ENCODE measurements at regions not wholly inside any gene's neighbourhood (a gene's known extent, or its start where the extent isn't known, plus 50 kb on each side); places are given as distances from the start of the nearest gene placed in this dataset.
A peak's percentile ranks its signal among the peaks of the same experiment; 100 is the strongest.
"Not testable (repeated sequence)": the region's sequence is repeated elsewhere in the genome, so short reads cannot be mapped to it uniquely, and the experiment has no call there.

DNA sequence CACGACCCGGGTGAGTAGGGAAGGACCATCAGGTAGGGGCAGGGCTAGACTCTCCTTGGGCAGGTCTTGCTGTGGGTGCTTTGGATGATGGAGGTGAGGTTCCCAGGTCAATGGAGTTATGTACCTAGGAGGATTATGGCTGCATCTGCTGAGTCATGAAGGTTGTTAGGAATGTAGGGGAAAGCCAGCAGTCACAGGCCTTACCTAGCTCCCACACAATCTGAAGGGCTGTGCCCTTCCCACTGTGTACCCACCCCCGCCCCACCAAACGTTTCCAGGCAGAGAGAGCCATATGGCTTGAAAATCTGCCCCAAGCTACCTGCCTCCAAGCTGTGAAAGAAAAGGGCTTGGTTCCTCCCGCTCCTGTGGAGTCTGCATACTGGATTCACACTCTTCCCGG lies 573.4 kb upstream of the DPPA4 start:
- no peak for DNase-seq

DNA sequence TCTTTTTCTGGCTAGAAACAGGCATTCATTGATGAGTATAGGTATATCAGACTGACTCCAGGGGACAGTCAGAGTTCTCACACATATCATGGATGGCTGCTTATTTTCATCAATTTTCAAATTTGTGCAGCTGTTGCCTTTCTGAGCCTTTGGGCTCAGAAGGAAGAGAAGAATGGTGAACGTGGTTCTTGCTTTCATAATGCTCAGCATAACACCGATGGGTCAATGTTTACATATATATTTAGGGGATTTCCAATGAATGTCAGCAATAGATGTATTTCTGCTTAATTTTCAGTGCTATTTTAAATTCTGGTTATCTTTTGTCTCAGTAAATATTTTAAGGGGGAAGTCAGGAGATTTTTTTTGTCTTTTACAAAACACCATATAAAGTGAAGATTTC lies 581.4 kb upstream of the DPPA4 start:
- no peak for DNase-seq

DNA sequence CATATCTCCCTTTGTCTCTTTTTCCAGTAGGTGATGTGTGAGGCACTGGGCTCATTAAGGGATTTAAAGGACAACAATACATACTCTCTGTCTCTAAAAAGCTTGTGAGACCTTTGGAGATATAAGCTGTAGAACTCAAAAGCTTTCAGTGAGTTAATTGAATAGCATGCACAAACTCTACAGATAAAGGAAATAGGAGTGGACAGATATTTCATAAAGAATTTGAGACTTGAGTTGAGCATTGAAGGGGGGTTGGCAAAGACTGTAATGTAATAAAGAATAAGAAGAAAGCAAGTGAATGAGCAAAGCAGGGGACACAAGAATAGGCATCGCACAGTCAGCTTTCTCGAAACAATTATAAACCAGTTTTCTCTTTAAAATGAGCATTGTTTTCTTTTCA lies 583.4 kb upstream of the DPPA4 start:
- DNase-seq, result no peak

DNA sequence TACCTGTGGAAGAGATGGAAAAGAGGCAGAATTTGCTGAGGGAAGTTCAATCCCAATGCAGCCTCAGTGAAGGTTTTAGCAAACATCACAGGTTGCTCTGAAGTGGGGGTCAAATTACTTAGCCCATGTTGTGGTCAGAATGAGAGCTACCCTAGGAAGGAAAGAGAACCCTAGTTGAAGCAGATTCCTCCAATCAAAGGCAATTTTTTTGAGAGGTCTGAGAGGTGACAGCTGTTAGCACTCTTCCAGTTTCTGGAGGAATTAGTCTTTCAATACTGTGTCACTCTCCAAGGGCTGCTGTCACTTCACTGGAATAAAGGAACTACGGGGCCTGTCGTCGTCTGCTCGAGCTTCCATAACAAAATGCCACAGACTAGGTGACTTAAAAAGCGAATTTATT lies 584.2 kb upstream of the DPPA4 start:
- no peak for DNase-seq

DNA sequence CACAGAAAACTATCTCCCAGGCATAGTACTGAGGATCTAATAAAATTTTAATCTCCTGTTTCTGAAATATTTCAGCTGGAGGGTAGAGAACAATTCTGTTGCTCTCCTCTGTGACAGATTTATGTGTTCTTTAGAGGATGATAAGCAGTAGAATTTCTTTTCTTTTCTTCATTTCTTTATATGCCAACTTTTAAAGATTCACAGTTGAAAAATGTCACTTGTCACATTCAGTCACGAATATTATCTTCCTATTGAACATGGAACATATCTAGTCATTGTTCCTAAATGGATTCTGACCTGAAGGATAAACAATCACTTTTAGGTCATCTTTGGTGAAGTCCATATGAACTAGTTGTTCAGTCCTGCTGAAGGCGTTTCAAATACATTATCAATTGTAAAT lies 585.5 kb upstream of the DPPA4 start:
- DNase-seq, result no peak

DNA sequence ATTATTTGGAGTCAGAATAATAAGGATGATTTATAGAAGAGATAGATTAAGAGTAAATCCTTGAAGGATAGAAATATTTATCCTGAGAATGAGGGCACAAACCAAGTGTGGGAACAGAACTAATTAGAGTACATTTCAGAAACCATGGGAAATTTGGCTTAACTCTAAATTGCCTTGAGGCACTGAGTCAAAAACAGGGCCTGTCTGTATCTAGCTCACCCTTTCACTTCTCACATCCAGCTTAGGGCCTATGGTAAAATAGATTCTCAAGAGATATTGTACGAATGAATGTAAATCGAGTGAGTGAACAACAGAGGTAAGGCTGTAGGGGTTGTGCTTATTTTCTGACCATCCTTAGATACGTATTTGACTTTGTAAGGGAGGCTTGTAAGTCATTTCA lies 586.1 kb upstream of the DPPA4 start:
- no peak for DNase-seq

DNA sequence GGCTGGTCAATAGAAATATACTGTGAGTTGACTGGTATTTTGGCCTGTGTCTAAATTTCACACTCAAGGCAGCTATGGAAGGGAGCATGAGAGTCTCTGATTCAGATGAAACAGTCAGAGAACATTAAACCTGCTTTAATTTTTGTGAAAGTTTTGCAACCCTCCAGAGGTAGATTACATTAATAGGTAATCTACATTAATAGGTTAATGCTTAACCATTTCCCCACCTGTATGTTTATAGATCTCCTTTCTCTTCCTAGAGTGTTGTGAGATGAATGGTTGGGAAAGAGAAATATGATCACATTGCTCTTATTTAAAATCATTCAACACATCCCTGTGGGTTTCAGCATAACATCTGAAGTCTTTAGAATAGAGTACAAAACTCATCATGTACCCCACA lies 586.9 kb upstream of the DPPA4 start:
- DNase-seq, result no peak

DNA sequence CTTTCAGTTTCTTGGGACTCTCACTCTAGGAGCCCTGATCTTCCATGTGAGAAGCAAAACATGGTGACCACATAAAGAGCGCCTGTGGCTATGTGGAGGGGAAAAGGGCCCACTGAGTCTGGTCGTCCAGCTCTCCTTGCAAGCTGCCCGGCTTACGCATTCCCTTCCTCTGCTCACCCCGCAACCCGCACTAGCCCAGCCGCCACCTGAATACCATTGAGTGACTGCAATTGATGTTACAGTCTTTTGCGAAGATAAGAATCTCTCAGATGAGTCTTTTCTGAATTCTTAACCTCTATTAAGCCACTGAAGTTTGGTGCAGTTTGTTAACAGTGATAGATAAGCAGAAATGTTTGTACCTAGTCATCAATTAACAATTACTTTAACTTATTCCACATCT lies 589.0 kb upstream of the DPPA4 start:
- no peak for DNase-seq

DNA sequence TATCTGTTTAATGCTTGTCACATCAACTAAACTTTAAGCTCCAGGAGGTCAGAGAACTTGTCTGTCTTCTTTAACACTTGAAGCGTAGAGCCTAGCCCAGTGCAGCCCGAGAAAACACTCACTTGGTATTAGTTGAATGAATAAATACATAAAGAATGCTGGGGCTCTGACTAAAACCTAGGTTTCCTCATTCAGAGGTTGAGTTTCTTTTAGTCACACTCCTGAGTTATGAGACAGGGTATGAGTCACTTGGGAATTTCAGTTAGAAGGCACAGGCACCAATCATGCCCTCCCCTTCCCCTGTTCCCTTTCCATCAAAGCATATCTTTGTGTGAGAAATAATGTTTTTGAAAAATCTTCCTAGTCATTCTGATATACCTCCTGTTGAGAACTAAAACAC lies 589.8 kb upstream of the DPPA4 start:
- peak; percentile 95 for DNase-seq

DNA sequence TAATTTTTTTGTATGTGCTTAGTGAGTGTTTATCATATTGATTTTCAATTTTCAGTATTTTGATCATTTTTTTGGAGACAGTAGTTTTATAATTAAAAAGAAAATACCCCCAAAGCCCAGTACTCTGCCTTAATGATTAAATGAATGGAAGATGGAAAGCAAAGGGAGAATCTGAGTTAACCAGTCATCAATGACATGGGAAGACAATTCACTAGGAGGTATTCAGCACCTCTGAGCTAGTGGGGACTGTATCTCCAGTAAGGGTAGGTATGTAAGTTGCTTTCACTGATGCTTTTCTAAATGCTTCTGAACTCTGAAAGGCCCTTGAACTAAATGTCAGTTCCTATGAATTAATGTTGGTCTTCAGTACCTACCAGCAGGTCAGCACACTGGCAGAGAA lies 590.4 kb upstream of the DPPA4 start:
- DNase-seq, result no peak

DNA sequence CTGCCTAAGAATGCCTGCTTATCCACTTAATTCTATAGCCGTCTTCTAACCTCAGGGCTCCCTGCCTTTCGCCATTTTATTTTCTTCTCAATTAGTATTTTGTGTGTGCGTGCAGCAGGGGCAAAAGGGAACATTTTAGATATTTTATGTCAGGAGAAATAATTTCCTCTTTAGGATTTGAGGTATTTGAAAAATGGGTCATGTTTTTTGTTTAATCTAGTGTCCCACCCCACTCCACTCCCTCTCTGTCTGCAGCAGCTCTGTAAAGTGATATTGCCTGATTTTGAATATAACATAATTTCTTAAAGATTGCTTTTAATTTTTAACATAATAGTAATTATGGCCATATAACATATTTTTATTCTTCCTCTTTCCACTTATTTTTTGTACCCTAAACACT lies 593.2 kb upstream of the DPPA4 start:
- no peak for DNase-seq

DNA sequence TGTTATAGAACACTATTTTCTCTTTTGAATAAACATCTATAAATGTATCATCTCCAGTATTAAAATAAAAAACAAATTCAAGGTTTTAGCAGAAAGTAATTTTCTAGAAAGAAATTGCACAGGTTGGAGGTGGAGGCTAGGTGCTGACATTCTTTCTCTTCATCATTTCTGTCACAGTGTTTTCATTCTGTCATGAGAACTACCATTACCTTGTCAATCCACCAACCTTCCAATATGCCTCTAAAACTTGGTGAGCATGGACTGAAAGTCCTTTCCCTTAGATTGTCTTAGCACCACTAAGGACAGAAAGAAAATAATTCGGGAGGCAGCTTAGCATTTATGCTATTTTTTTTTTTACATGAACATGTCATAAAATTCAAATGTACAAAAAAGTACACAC lies 596.2 kb upstream of the DPPA4 start:
- no peak for DNase-seq

DNA sequence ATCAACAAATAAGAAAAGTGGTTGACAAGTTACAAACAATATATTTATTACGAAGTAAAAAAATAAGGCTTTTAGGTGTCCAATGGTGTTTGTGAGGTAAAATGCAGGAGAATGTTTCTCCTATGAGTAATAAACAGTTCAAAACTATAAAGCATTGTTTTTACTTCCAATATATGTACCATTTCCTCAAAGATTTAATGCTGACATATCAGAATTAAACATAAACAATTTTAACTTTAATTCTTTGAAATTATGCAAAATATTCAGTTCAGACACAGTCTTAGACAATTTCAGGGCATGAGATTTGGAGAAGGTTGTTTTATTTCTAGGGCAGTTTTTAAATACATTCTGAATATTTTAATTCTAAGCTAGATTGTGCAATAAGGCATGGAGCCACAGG lies 602.5 kb upstream of the DPPA4 start:
- no peak for DNase-seq

DNA sequence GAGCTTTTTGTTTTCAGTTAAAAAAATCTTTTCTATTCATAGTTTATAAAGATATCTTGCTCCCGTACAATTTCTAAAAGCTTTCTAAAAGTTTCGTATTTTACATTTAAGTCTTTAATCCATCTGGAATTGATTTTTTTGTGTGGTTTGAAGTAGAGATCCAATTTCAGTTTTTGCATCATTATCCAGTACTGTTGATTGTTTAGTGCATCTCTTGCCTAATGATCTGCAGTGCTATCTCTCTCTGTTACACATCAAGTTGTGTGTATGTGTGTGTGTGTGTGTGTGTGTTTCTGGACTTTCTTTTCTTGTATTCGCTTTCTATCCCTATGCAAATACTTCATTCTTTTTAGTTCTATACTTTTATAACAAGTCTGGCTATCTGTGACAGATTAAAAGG lies 605.8 kb upstream of the DPPA4 start:
- DNase-seq, result peak; percentile 42

DNA sequence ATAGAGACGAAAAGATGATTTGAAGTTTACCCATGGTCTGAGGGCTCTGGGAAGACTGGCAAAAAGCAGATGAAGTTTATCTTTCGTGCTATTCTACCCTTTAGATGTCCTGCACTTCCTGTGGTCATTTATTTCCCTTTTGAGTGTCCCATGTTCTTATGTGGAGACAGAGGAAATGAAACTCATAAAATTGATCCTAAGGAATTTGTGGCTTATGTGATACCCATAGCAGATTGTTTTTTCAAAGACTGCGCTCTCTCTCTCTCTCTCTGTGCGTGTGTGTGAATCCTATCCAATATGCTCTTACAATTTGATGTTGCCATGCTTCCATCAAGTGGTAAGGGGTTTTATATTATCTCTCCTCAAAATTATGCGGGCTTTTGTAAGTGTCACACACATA lies 607.5 kb upstream of the DPPA4 start:
- no peak for DNase-seq

DNA sequence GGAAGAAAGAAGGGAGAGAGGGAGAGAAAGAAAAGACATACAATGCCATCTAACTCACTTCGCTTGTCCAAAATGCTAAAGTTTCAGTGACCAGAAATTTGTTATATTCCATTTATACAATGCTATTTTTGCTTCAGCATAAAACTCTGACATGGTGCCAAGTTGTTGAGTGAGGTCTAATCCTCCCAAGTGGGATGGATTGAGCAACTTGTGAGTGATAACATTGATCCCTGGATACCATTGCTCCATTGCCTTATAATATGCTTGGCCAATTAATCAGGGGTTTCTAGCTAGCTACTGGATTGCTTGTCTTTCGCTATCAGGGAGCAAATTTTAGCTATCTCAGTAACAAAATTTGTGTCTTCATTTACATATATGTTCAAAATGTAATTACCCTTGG lies 615.6 kb upstream of the DPPA4 start:
- DNase-seq, result peak; percentile 2

DNA sequence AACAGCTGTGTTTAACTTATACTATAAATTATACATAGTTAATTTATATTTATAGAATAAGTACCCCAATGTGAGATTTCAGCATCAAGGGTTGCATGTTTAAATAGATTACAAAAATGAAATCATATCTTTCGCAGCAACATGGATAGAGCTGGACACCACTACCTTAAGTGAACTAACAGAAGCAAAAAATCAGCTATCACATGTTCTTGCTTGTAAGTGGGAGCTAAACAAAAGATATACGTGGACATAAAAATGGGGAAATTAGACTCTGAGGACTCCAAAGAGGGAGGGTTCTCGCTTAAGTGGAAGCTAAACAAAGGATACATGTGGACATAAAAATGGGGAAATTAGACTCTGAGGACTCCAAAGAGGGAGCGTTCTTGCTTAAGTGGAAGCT lies 626.5 kb upstream of the DPPA4 start:
- no peak for DNase-seq

DNA sequence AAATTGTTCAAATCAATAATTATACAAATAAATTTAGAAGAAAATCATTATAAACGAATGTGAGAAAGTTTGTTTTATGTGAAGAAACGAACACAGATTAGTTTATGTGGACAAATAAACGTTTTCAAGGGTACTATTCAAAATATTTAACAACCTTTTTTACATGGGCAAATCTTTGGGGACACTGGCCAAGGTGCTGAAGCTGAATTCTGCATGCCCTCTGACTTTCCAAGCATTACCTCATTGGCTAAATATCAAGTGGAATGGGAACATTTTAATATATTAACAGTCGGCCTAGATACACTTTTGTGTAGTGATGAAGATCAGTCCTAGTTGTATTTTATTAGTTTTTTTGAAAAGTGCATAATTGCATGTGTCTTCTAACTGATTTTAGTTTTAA lies 636.4 kb upstream of the DPPA4 start:
- DNase-seq, result no peak

DNA sequence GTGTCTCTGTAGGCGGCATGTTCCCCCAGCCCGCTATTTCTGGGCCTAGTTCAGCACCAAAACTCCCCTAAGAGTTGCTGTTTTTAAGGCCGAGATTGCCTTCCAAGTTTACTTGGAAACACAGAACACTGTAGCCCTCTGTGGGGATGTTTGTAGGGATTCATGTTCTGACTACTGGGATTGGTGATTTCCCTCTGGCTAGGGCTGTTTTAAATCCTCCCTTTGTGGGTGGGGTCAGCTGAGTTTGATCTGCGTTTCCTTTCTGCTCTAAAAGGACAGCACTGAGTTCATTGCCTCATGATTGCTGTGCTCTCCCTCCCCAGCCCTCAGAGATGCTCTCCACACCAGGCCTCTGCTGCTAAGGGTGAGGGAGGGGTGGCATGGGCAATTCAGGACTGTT lies 640.6 kb upstream of the DPPA4 start:
- no peak for DNase-seq

DNA sequence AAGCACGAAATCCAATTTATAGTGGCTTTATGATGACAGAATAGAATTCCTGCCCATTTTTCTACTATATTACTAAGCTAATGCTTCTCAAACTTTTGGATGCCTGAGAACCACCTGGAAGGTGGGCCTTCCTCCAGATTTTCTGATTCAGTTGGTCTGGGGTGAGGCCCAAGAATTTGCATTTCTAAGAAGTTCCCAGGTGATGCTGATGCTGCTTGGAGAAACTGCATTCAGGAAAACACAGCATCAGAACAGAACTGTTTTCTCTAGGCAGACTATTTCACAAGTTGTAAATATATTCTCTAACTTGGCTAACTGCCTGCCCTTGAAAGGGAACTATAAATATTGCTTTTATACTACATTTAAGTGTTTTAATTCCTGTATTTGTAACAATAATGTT lies 644.9 kb upstream of the DPPA4 start:
- DNase-seq, result no peak

DNA sequence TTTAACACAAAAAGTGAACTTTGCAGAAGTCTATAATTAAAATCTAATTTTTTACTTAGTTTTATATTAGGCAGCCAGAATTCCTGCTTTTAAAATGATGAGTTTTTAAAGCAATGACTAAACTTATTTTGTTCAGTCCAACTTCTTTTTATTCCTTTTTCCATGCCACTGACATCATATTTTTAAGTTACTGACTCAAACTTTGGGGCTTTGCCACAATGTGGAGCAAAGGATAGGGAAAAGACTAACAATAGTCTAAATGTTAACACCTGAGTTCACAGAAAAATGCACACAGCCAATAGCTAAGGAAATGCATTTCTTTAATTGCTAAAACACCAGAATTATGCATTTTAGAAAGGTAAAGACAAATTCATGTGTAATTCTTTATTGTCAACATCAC lies 647.6 kb upstream of the DPPA4 start:
- no peak for DNase-seq

DNA sequence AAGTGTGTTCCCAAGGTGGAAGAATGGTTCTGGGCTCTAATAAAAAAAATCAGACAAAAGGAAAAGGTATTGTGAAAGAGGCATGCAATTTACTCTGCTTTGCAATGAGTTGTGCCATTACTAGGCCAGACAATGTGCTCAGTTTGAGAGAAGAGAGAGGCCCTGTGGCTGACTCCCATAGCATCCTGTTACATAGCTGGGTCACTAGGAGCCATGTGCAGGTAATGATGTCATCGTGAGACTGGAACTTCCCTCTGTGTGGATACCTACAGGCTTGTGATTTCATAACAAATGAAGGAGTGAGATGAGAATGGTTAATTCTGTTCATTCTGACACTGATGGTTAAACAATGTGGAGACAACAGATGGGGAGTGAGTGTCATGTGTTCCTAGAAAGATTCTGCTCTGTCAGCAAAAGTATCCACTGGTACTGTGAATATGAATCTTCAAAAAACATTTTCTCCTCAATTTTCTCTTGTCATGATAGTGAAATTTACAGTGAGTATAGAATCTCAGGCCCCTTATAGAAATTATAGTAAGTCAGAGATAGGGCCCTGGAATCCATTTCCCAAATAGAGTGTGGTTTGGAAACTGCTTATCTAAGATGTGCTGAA lies 648.7 kb upstream of the DPPA4 start:
- DNase-seq, result no peak

DNA sequence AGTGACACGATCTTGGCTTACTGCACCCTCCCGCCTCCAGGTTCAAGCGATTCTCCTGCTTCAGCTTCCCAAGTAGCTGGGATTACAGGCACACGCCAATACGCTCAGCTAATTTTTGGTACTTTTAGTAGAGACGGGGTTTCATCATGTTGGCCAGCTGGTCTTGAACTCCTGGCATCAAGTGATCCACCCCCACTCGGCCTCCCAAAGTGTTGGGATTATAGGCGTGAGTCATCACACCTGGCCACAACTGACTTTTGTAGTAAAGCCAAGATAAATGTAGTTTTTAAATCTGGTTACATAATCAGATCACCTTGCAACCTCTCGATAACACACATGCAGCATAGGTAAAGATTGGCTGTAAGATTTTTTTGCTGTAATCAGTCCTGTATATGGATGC lies 657.5 kb upstream of the DPPA4 start:
- DNase-seq, result no peak

DNA sequence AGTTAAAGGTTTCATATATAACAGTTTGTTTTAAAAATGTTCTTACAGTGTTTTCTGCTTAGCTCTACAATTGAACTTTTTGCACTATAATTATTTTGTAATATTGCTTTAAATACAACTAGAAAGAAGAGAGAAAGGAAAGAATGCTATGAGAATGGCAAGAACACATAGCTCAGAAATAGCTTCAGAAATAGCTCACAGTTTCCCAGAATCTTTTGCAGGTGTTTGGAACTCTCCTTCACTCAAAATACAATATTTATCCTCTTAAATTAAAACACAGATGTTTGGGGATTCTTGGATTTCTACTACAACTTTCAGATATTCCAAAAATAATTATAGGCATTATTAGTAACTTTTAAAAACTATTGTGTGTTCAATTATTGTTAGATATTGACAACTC lies 658.0 kb upstream of the DPPA4 start:
- no peak for DNase-seq

DNA sequence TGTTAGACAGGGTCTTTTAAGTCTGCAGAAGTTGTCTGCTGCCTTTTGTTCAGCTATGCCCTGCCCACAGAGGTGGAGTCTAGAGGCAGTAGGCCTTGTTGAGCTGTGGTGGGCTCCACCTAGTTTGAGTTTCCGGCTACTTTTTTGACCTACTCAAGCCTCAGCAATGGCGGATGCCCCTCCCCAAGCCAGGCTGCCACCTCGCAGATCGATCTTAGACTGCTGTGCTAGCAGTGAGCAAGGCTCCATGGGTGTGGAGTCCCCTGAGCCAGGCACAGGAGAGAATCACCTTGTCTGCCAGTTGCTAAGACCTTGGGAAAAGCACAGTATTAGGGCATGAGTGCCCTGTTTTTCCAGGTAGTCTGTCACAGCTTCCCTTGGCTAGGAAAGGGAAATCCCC lies 664.6 kb upstream of the DPPA4 start:
- not testable (repeated sequence) for DNase-seq

DNA sequence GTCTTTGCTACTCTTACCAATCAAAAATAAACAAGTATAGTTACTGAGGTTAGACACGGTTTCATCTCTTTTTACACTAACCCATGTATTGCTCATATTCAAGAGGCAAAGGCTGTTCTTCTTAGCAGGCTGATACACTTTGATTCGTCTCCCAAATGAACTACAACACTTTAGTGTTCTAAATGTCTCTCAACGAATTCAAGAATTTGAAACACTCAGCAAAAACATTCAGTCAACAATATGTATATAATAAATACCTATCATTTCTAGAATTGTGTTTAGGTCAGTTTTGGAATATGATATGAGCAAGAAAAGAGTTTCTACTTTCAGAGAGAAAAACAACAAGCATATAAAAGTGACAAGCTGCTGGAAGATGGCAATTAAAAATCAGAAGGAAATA lies 669.6 kb upstream of the DPPA4 start:
- no peak for DNase-seq

All from fibroblast of skin of abdomen (primary cell).